IMR-90 (cell line): ENCODE measurements at regions not wholly inside any gene's neighbourhood (a gene's known extent, or its start where the extent isn't known, plus 50 kb on each side); places are given as distances from the start of the nearest gene placed in this dataset.

Source experiments
- ATAC-seq: fragments of 200-7000 bp; cut with Tn5 transposase; 2 replicates; pipeline ENCODE4 v1.9.1; 2020; ENCODE audit warnings: low read depth, mild to moderate bottlenecking, moderate library complexity
- BruUV-seq: library from RNA; stranded (reverse); fragments of 400-500 nt; replicated peaks from 2 replicates; lab custom pipeline; 2021; lab: Mats Ljungman, UMichigan
- CTCF ChIA-PET: fragments of 300-600 bp; formaldehyde crosslinking; extraction: SDS; loops from one replicate; lab custom pipeline; 2021; ENCODE audit warnings: antibody characterized with exemption; lab: Yijun Ruan, JAX
- POLR2A ChIA-PET: fragments of 300-600 bp; sonication (Branson Sonifier 250); formaldehyde crosslinking; loops from one replicate; lab custom pipeline; 2022; ENCODE audit warnings: antibody characterized with exemption; ENCODE audit not compliant: unreplicated experiment; lab: Charles Lee
- DNase-seq: peaks from one replicate; pipeline ENCODE4 v3.0.0; 2013
- H2AFZ ChIP-seq: replicated peaks from 2 replicates; pipeline ENCODE3; 2013; ENCODE audit warnings: low read length, mild to moderate bottlenecking; ENCODE audit not compliant: poor library complexity
- H2AK5ac ChIP-seq: 2 replicates; pipeline ENCODE4 v1.6.1; 2013; ENCODE audit warnings: low read depth, low read length, inconsistent platforms
- H2AK9ac ChIP-seq: replicated peaks from 2 replicates; pipeline ENCODE3; 2013; ENCODE audit warnings: mild to moderate bottlenecking, low read depth, low read length, moderate library complexity; ENCODE audit not compliant: poor library complexity
- H2BK120ac ChIP-seq: 2 replicates; pipeline ENCODE4 v1.6.1; 2013; ENCODE audit warnings: low read depth, low read length, inconsistent platforms
- H2BK15ac ChIP-seq: 3 replicates; pipeline ENCODE4 v1.6.1; 2013; ENCODE audit warnings: low read depth, low read length, inconsistent platforms
- H2BK20ac ChIP-seq: 2 replicates; pipeline ENCODE4 v1.6.1; 2013; ENCODE audit warnings: low read depth, mild to moderate bottlenecking, inconsistent platforms, low read length, moderate library complexity
- H2BK5ac ChIP-seq: 2 replicates; pipeline ENCODE4 v1.6.1; 2013; ENCODE audit warnings: mild to moderate bottlenecking, low read depth, low read length, inconsistent platforms; ENCODE audit not compliant: poor library complexity, severe bottlenecking
- H3K14ac ChIP-seq: replicated peaks from 2 replicates; pipeline ENCODE4 v1.6.1; 2013; ENCODE audit warnings: low read depth, low read length, inconsistent platforms
- H3K18ac ChIP-seq: 2 replicates; pipeline ENCODE4 v1.6.1; 2013; ENCODE audit warnings: low read depth, low read length, control low read depth
- H3K23ac ChIP-seq: 2 replicates; pipeline ENCODE4 v1.6.1; 2013; ENCODE audit warnings: low read depth, low read length, inconsistent platforms
- H3K27ac ChIP-seq: 2 replicates; pipeline ENCODE4 v1.5.1; 2013; ENCODE audit warnings: mild to moderate bottlenecking, control low read depth, low read length; ENCODE audit not compliant: insufficient read depth
- H3K27me3 ChIP-seq: 2 replicates; pipeline ENCODE4 v1.6.1; 2013; ENCODE audit warnings: low read length; ENCODE audit not compliant: control insufficient read depth, insufficient read depth
- H3K36me3 ChIP-seq: 2 replicates; pipeline ENCODE4 v1.6.1; 2013; ENCODE audit warnings: low read length, mixed read lengths; ENCODE audit not compliant: control insufficient read depth, insufficient read depth
- H3K4ac ChIP-seq: 2 replicates; pipeline ENCODE4 v1.6.1; 2013; ENCODE audit warnings: low read depth, low read length, inconsistent platforms
- H3K4me1 ChIP-seq: 2 replicates; pipeline ENCODE4 v1.6.1; 2013; ENCODE audit warnings: low read length, mixed read lengths; ENCODE audit not compliant: control insufficient read depth, insufficient read depth
- H3K4me2 ChIP-seq: 2 replicates; pipeline ENCODE4 v1.6.1; 2013; ENCODE audit warnings: low read depth, mild to moderate bottlenecking, control low read depth, low read length, moderate library complexity
- H3K4me3 ChIP-seq: 2 replicates; pipeline ENCODE4 v1.5.1; 2013; ENCODE audit warnings: low read depth, mild to moderate bottlenecking, control low read depth, low read length, moderate library complexity; ENCODE audit not compliant: insufficient read depth
- H3K56ac ChIP-seq: 2 replicates; pipeline ENCODE4 v1.6.1; 2013; ENCODE audit warnings: low read length, inconsistent platforms; ENCODE audit not compliant: insufficient read depth; ENCODE audit errors: extremely low read depth
- H3K79me1 ChIP-seq, 2 experiments: 2 replicates each; pipeline ENCODE4 v1.6.1; 2013; ENCODE audit warnings: low read length in 2 of 2, inconsistent platforms in 1 of 2, low read depth in 1 of 2
- H3K9ac ChIP-seq: 2 replicates; pipeline ENCODE4 v1.6.1; 2013; ENCODE audit warnings: low read depth, low read length, control low read depth
- H3K9me1 ChIP-seq: 2 replicates; pipeline ENCODE4 v1.6.1; 2013; ENCODE audit warnings: low read length, inconsistent platforms; ENCODE audit not compliant: insufficient read depth
- H3K9me3 ChIP-seq: 2 replicates; pipeline ENCODE4 v1.6.1; 2013; ENCODE audit warnings: low read length; ENCODE audit not compliant: control insufficient read depth, insufficient read depth
- H4K20me1 ChIP-seq: 2 replicates; pipeline ENCODE4 v1.6.1; 2013; ENCODE audit warnings: low read length, inconsistent platforms; ENCODE audit not compliant: insufficient read depth
- H4K5ac ChIP-seq: 2 replicates; pipeline ENCODE4 v1.6.1; 2013; ENCODE audit warnings: mild to moderate bottlenecking, low read depth, low read length, control low read depth
- H4K8ac ChIP-seq, 2 experiments: 2 replicates each; pipeline ENCODE4 v1.6.1; 2013; ENCODE audit warnings: low read depth in 2 of 2, low read length in 2 of 2, control low read depth in 1 of 2, inconsistent platforms in 1 of 2
- H4K91ac ChIP-seq: 2 replicates; pipeline ENCODE4 v1.6.1; 2013; ENCODE audit warnings: low read depth, low read length, inconsistent platforms; ENCODE audit not compliant: insufficient read depth
- BHLHE40 ChIP-seq: fragments of 150-350 bp; IDR thresholded peaks from 2 replicates; pipeline ENCODE4 v1.6.1; 2016; ENCODE audit warnings: mild to moderate bottlenecking, low read depth, low read length
- CEBPB ChIP-seq: IDR thresholded peaks from 2 replicates; pipeline ENCODE4 v1.6.1; 2012; ENCODE audit warnings: low read depth, low read length, improper control_type of control experiment
- CHD1 ChIP-seq: IDR thresholded peaks from 2 replicates; pipeline ENCODE4 v1.6.1; 2012; ENCODE audit warnings: low read depth, low read length, improper control_type of control experiment
- CTCF ChIP-seq: conservative IDR thresholded peaks from 2 replicates; pipeline ENCODE4 v1.5.1; 2012; ENCODE audit warnings: mild to moderate bottlenecking, low read depth, low read length, improper control_type of control experiment
- FOS ChIP-seq: fragments of 150-350 bp; IDR thresholded peaks from 2 replicates; pipeline ENCODE4 v1.6.1; 2016; ENCODE audit warnings: low read depth, low read length
- MAFK ChIP-seq: IDR thresholded peaks from 2 replicates; pipeline ENCODE4 v1.6.1; 2012; ENCODE audit warnings: low read depth, low read length, improper control_type of control experiment
- MAZ ChIP-seq: IDR thresholded peaks from 2 replicates; pipeline ENCODE4 v1.6.1; 2012; ENCODE audit warnings: low read depth, mild to moderate bottlenecking, low read length, improper control_type of control experiment, moderate library complexity, borderline replicate concordance
- MXI1 ChIP-seq: IDR thresholded peaks from 2 replicates; pipeline ENCODE4 v1.6.1; 2012; ENCODE audit warnings: low read depth, mild to moderate bottlenecking, low read length, moderate library complexity, borderline replicate concordance
- NFE2L2 ChIP-seq: fragments of 150-350 bp; IDR thresholded peaks from 2 replicates; pipeline ENCODE4 v1.6.1; 2016; ENCODE audit warnings: low read depth, mild to moderate bottlenecking, low read length
- POLR2A ChIP-seq: IDR thresholded peaks from 2 replicates; pipeline ENCODE4 v1.6.1; 2012; ENCODE audit warnings: mild to moderate bottlenecking, low read depth, low read length
- RAD21 ChIP-seq: IDR thresholded peaks from 2 replicates; pipeline ENCODE4 v1.6.1; 2012; ENCODE audit warnings: low read length, improper control_type of control experiment
- RCOR1 ChIP-seq: IDR thresholded peaks from 2 replicates; pipeline ENCODE4 v1.6.1; 2012; ENCODE audit warnings: mild to moderate bottlenecking, low read length, improper control_type of control experiment; ENCODE audit not compliant: insufficient replicate concordance
- RFX5 ChIP-seq: IDR thresholded peaks from 2 replicates; pipeline ENCODE4 v1.8.0; 2012; ENCODE audit warnings: low read depth, mild to moderate bottlenecking, low read length, moderate library complexity
- SMC3 ChIP-seq: fragments of 150-350 bp; IDR thresholded peaks from 2 replicates; pipeline ENCODE4 v1.6.1; 2016; ENCODE audit warnings: low read depth, mild to moderate bottlenecking, antibody characterized with exemption, low read length, moderate library complexity
- WGBS, 2 experiments: methylation state at CpG; one replicate each; pipeline versions ENCODE4 v1.1.5 to v1.1.7; 2013; ENCODE audit warnings: missing lambda C conversion rate in 2 of 2; ENCODE audit not compliant: insufficient read length in 1 of 2; ENCODE audit errors: extremely low coverage in 2 of 2; 5-methylcytosine and 5-hydroxymethylcytosine counted together
- dilution Hi-C: fragments of 300-500 bp; cut with HindIII; formaldehyde crosslinking; loops from one replicate; pipeline ENCODE4 v1.14.3; 2018; ENCODE audit warnings: low sequenced_read_pairs; ENCODE audit not compliant: unreplicated experiment
- in situ Hi-C: fragments of 300-500 bp; cut with MboI; formaldehyde crosslinking; loops from 3 replicates; pipeline ENCODE4 v1.14.3; 2019; ENCODE audit warnings: low sequenced_read_pairs, inconsistent platforms, mixed read lengths
- intact Hi-C: fragments of 100-400 bp; cut with micrococcal nuclease; formaldehyde crosslinking; loops from 2 replicates; pipeline ENCODE4 v1.10.0; 2022
- TF ChIP-seq, protein P1 (sequence below): fragments of 150-350 bp; IDR thresholded peaks from 2 replicates; pipeline ENCODE4 v1.6.1; 2016; ENCODE audit warnings: low read depth, mild to moderate bottlenecking, low read length, moderate library complexity, borderline replicate concordance
- TF ChIP-seq, protein P2 (sequence below): fragments of 150-350 bp; IDR thresholded peaks from 2 replicates; pipeline ENCODE4 v1.6.1; 2017; ENCODE audit warnings: mild to moderate bottlenecking, antibody characterized with exemption, low read length, low read depth

DNA sequence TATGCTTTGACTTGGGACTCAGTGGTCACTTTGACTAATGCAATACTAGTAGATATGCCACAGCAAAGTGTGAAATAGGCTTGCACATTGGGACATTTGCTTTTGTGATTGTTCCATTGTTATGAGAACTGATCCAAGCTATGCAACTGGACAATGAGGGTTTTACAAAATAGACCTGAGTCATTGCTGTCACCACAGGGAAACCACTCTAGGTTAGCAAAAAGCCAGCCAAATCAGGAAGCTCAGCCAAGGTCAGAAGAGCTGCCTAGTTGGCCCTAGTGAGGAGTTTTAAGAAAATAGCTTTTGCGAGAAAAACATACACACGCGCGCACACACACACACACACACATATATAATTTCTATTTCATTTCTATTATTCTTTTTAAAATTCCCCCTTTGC, 452.4 kb upstream of the CDH7 start:
- H2BK20ac ChIP-seq, result no peak overlapping the region
- no peak overlapping the region for H4K5ac ChIP-seq
- ATAC-seq, result no peak
- no CpG with 5 or more reads among the region's 4 CpGs for WGBS, 2 experiments
- CTCF ChIA-PET, result no interaction called here
- no peak overlapping the region for H3K27ac ChIP-seq
- no peak overlapping the region for H3K4me3 ChIP-seq
- no peak overlapping the region for H2BK120ac ChIP-seq
- H2BK15ac ChIP-seq, result no peak overlapping the region
- H3K9ac ChIP-seq, result no peak overlapping the region
- no TSS peak for BruUV-seq
- H3K79me1 ChIP-seq, result no peaks in the 10 kb centered on the region
- no peak for DNase-seq
- in situ Hi-C loops (no loop called here), dilution Hi-C loops (no loop called here), intact Hi-C loops (no loop called here)
- H3K23ac ChIP-seq, result no peak overlapping the region
- no peaks in the 10 kb centered on the region for H3K27me3 ChIP-seq
- POLR2A ChIA-PET, result no interaction called here
- H4K91ac ChIP-seq, result no peak overlapping the region
- no peaks in the 10 kb centered on the region for H3K36me3 ChIP-seq
- no peak overlapping the region for H4K8ac ChIP-seq
- H3K4ac ChIP-seq, result no peak overlapping the region
- no peak overlapping the region for H2AK5ac ChIP-seq
- H2AFZ ChIP-seq, result no peak overlapping the region
- no peaks in the 10 kb centered on the region for H3K4me1 ChIP-seq
- H3K9me1 ChIP-seq, result no peaks in the 10 kb centered on the region
- H3K18ac ChIP-seq, result no peak overlapping the region
- no peaks in the 10 kb centered on the region; the same call in 1 of the 2 replicates for H3K9me3 ChIP-seq
- H4K20me1 ChIP-seq, result no peaks in the 10 kb centered on the region
- H2AK9ac ChIP-seq, result no peak overlapping the region
- H2BK5ac ChIP-seq, result no peak overlapping the region
- H3K4me2 ChIP-seq, result no peak overlapping the region
- TF ChIP-seq CHD1 (no peak), RAD21 (no peak), MXI1 (no peak), CEBPB (no peak), POLR2A (no peak), SMC3 (no peak), MAZ (no peak), FOS (no peak), NFE2L2 (no peak), MAFK (no peak), RFX5 (no peak), BHLHE40 (no peak), CTCF (no peak), RCOR1 (no peak)
- TF ChIP-seq, protein P1, sequence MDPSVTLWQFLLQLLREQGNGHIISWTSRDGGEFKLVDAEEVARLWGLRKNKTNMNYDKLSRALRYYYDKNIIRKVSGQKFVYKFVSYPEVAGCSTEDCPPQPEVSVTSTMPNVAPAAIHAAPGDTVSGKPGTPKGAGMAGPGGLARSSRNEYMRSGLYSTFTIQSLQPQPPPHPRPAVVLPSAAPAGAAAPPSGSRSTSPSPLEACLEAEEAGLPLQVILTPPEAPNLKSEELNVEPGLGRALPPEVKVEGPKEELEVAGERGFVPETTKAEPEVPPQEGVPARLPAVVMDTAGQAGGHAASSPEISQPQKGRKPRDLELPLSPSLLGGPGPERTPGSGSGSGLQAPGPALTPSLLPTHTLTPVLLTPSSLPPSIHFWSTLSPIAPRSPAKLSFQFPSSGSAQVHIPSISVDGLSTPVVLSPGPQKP, result no peak
- TF ChIP-seq, protein P2, sequence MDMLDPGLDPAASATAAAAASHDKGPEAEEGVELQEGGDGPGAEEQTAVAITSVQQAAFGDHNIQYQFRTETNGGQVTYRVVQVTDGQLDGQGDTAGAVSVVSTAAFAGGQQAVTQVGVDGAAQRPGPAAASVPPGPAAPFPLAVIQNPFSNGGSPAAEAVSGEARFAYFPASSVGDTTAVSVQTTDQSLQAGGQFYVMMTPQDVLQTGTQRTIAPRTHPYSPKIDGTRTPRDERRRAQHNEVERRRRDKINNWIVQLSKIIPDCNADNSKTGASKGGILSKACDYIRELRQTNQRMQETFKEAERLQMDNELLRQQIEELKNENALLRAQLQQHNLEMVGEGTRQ, result no peak
- H3K56ac ChIP-seq, result no peak overlapping the region; the same call in 1 of the 2 replicates
- no peak overlapping the region for H3K14ac ChIP-seq
